ENCODE measurements at regions not wholly inside any gene's neighbourhood (a gene's known extent, or its start where the extent isn't known, plus 50 kb on each side); places are given as distances from the start of the nearest gene placed in this dataset.

GRCh38 chr13:34207334-34207733, 389.4 kb downstream of the RFC3 start (continued):
- TF ChIP-seq CREB5 (CRISPR knock-in tag; IDR thresholded peaks at IDR 0.05; ENCODE audit: low read depth), result peak; percentile 86
- no peak for TF ChIP-seq CSDC2 (CRISPR knock-in tag; IDR thresholded peaks at IDR 0.05)
- TF ChIP-seq GLIS3 (CRISPR knock-in tag; IDR thresholded peaks at IDR 0.05), result no peak
- TF ChIP-seq ZNF8 (CRISPR knock-in tag; IDR thresholded peaks at IDR 0.05), result no peak
- TF ChIP-seq ZNF565 (CRISPR knock-in tag; conservative IDR thresholded peaks at IDR 0.05; ENCODE audit: low read depth), result no peak

GRCh38 chr13:34207872-34208271, 389.9 kb downstream of the RFC3 start:
- TF ChIP-seq ZNF70 (CRISPR knock-in tag; IDR thresholded peaks at IDR 0.05), result no peak
- no peak for TF ChIP-seq ZNF565 (CRISPR knock-in tag; conservative IDR thresholded peaks at IDR 0.05; ENCODE audit: low read depth)
- no peak for TF ChIP-seq TOX (CRISPR knock-in tag; IDR thresholded peaks at IDR 0.05; ENCODE audit: borderline replicate concordance)
- no peak for TF ChIP-seq RARB (CRISPR knock-in tag; IDR thresholded peaks at IDR 0.05)
- no peak for TF ChIP-seq BACH2 (CRISPR knock-in tag; IDR thresholded peaks at IDR 0.05; ENCODE audit: borderline replicate concordance)
- no peak for TF ChIP-seq PATZ1 (CRISPR knock-in tag; IDR thresholded peaks at IDR 0.05; ENCODE audit: borderline replicate concordance)
- TF ChIP-seq ESRRG (CRISPR knock-in tag; IDR thresholded peaks at IDR 0.05), result no peak
- no peak for TF ChIP-seq ISL1 (CRISPR knock-in tag; IDR thresholded peaks at IDR 0.05)
- no peak for TF ChIP-seq ARNTL (CRISPR knock-in tag; IDR thresholded peaks at IDR 0.05; ENCODE audit: borderline replicate concordance, low read depth)
- TF ChIP-seq TCF4 (CRISPR knock-in tag; IDR thresholded peaks at IDR 0.05; ENCODE audit: borderline replicate concordance), result no peak
- no peak for TF ChIP-seq ZNF8 (CRISPR knock-in tag; IDR thresholded peaks at IDR 0.05)
- TF ChIP-seq CREB5 (CRISPR knock-in tag; IDR thresholded peaks at IDR 0.05; ENCODE audit: low read depth), result no peak
- no peak for TF ChIP-seq TSHZ2 (CRISPR knock-in tag; IDR thresholded peaks at IDR 0.05)
- TF ChIP-seq PPARA (CRISPR knock-in tag; IDR thresholded peaks at IDR 0.05; ENCODE audit: borderline replicate concordance), result no peak
- TF ChIP-seq CSDC2 (CRISPR knock-in tag; IDR thresholded peaks at IDR 0.05), result no peak
- no peak for TF ChIP-seq SNAI2 (CRISPR knock-in tag; IDR thresholded peaks at IDR 0.05)
- peak; percentile 53 for ATAC-seq

GRCh38 chr13:34208336-34208735, 390.4 kb downstream of the RFC3 start:
- ATAC-seq, result peak; percentile 81
- TF ChIP-seq GLIS3 (CRISPR knock-in tag; IDR thresholded peaks at IDR 0.05), result no peak
- TF ChIP-seq ESRRG (CRISPR knock-in tag; IDR thresholded peaks at IDR 0.05), result no peak
- 0 out of 2 replicates have a peak, but pooled peaks have one; percentile 9 for TF ChIP-seq TOX (CRISPR knock-in tag; IDR thresholded peaks at IDR 0.05; ENCODE audit: borderline replicate concordance)
- TF ChIP-seq RARB (CRISPR knock-in tag; IDR thresholded peaks at IDR 0.05), result no peak

GRCh38 chr13:34210341-34210740, 392.4 kb downstream of the RFC3 start:
- no peak for ATAC-seq
- TF ChIP-seq TSHZ2 (CRISPR knock-in tag; IDR thresholded peaks at IDR 0.05) (no peak), TOX (CRISPR knock-in tag; IDR thresholded peaks at IDR 0.05; ENCODE audit: borderline replicate concordance) (no peak), ZC3H10 (CRISPR knock-in tag; IDR thresholded peaks at IDR 0.05) (no peak), SNAI2 (CRISPR knock-in tag; IDR thresholded peaks at IDR 0.05) (no peak), CREB5 (CRISPR knock-in tag; IDR thresholded peaks at IDR 0.05; ENCODE audit: low read depth) (no peak), PPARA (CRISPR knock-in tag; IDR thresholded peaks at IDR 0.05; ENCODE audit: borderline replicate concordance) (no peak), PATZ1 (CRISPR knock-in tag; IDR thresholded peaks at IDR 0.05; ENCODE audit: borderline replicate concordance) (no peak), ZNF565 (CRISPR knock-in tag; conservative IDR thresholded peaks at IDR 0.05; ENCODE audit: low read depth) (no peak), GLIS3 (CRISPR knock-in tag; IDR thresholded peaks at IDR 0.05) (no peak), ZNF8 (CRISPR knock-in tag; IDR thresholded peaks at IDR 0.05) (no peak), ARNTL (CRISPR knock-in tag; IDR thresholded peaks at IDR 0.05; ENCODE audit: borderline replicate concordance, low read depth) (no peak), BACH2 (CRISPR knock-in tag; IDR thresholded peaks at IDR 0.05; ENCODE audit: borderline replicate concordance) (no peak), ESRRG (CRISPR knock-in tag; IDR thresholded peaks at IDR 0.05) (no peak), TCF4 (CRISPR knock-in tag; IDR thresholded peaks at IDR 0.05; ENCODE audit: borderline replicate concordance) (no peak)

Measured in SK-N-SH treated with all-trans-retinoic acid at 6 μM for 48 hours (cell line).